PFSK-1 (cell line): ENCODE measurements at regions not wholly inside any gene's neighbourhood (a gene's known extent, or its start where the extent isn't known, plus 50 kb on each side); places are given as distances from the start of the nearest gene placed in this dataset.

Source experiments
- FOXP2 ChIP-seq: optimal IDR thresholded peaks from 2 replicates; pipeline ENCODE3; 2011; ENCODE audit warnings: borderline replicate concordance, control low read depth, inconsistent platforms; ENCODE audit not compliant: insufficient read depth; ENCODE audit errors: extremely low read length, extremely low read depth
- POLR2AphosphoS5 ChIP-seq: IDR thresholded peaks from 2 replicates; pipeline ENCODE4 v1.6.1; 2012; ENCODE audit warnings: low read depth, mild to moderate bottlenecking, control low read depth, low read length, moderate library complexity

DNA sequence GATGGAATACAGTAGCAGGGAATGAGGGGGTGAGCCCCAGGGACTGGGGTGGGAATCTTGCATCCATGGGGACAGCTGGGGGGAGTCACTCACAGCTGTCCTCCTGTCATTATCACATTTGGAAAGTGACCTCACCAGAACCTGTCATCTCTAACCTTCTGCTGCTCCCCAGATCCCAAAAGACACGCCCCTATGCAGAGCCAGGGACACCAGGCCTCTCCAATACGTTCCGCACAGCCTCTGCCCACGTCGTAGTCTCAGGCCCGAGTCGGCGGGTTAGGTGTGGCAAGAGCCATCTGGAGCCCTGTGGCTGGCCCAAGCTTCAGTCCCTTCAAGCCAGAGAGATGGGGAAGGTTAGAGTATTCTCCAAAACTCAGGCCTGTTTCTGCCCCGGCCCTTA, 214.3 kb downstream of the ENGASE start:
- TF ChIP-seq FOXP2 (no peak), POLR2AphosphoS5 (no peak)
